GM18507 (cell line): ENCODE measurements at regions not wholly inside any gene's neighbourhood (a gene's known extent, or its start where the extent isn't known, plus 50 kb on each side); places are given as distances from the start of the nearest gene placed in this dataset.

Experiments used
- DNase-seq: peaks from one replicate; pipeline ENCODE4 v3.0.0; 2011; ENCODE audit warnings: low read depth; ENCODE audit not compliant: insufficient read length; ENCODE audit errors: extremely low spot score
- FAIRE-seq: peaks from 2 replicates; lab custom pipeline; 2011; peaks lifted over from hg19 to GRCh38; lab: Jason Lieb, UNC

DNA sequence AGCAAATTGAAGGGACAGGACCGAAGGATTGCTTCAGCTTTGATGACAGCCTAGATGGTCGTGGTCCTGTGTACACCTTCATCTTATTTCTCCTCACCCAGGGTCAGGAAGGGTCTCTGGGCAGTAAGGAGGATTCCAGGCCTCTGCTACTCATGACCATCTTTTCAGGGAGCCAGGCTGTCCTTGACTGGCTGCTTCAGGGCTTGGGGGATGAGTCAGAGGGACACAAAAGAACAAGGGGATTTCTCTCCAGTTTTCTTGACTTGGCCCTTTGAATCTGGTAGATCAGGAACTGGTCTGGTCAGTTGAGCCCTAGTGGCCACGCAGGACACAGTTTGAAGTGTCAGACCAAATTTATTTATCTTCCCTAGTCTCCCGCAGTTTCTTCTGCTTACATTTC is 402.1 kb upstream of the CHD6 start:
- DNase-seq (no peak), FAIRE-seq (no peak)

DNA sequence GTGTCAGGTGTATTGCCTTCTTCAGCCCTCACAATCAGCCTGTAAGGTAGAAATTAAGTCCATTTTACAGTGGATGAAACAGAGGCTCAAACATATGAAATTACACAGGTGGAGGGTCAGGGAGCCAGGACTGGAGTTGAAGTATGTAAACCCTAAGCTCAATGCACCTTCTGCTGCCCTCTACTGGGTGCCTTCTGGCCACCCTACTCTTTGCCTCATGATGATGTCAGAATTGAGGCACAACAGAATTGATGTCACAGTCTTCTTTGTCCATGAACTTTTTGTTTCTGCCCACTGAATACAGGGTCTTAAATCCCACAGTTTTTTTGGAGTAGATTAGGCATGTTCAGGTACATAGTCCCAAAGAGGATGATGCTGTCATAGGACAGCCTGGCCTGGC is 400.8 kb upstream of the CHD6 start:
- DNase-seq: no peak
- no peak for FAIRE-seq

DNA sequence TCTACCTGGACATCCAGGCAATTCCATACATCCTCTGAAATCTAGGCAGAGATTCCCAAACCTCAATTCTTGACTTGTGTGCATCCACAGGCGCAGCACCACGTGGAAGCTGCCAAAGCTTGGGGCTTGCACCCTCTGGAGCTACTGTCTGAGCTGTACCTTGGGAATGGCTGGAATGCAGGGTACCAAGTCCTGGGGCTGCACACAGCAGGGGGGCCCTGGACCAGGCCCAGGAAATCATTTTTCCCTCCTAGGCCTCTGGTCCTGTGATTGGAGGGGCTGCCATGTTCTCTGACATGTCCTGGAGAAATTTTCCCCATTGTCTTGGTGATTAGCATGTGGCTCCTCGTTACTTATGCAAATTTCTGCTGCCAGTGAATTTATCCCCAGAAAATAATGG is 391.9 kb upstream of the CHD6 start:
- DNase-seq (no peak), FAIRE-seq (no peak)

DNA sequence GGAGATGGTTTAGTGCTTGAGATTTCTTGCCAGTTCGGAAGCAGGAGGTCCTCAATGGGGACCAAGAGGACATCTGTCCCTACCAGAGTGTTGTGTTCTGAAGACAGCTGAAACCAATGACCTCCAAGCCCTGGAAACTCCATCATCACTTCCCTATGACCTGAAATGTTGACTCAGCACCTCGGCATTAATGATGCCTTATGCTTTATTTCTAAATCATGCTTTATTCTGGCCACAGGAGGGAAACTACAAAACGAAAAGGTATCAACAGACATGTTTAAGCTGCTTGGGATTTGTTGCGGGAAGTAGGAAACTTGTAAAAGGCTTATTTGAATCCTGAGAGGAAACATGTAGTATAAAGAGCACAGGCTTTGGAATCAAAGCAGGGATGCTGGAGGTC is 389.1 kb upstream of the CHD6 start:
- FAIRE-seq (no peak), DNase-seq (no peak)

DNA sequence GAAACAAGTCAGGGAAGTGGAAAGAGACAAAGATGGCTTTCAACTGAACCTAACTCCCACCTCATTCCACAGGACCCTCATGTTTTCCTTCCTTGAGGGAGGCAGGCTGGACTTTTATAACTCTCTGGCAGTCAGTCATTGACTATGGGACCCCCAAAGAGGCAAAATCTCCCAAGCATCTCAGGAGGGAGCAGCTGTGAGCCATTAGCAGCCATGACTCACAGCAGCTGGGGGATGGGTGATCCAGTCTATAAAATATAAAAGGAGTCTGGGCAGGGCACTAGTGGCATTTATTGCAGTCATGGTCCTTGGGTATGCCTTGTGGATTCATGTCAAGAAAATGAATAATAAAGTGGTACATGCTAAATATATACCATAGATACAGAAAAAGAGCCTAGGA is 387.0 kb upstream of the CHD6 start:
- DNase-seq (no peak), FAIRE-seq (no peak)

GRCh38 chr20:42003380-42003779 is 385.2 kb upstream of the CHD6 start:
- FAIRE-seq (no peak), DNase-seq (no peak)

GRCh38 chr20:41998539-41999341 is 380.6 kb upstream of the CHD6 start:
- DNase-seq (no peak), FAIRE-seq (no peak)

DNA sequence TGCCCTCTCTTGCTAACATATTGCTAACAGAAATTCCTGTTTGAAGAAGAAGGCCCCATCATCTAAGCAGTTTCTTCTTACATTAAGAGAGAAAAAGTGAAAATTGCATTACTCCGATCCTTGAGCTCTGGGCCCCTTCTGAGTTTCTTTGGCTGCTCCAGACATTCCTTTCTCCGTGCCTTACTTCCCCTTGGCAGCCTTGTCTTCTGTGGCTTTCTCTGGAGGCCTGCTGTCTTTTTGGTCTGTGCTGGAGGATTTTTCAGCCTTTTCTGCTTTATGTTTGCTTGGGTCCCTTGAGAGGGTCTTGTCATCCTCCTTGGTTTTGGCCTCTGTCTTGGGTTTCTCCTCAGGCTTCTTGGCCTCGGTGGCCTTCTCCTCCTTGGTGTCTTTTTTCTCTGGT is 378.8 kb upstream of the CHD6 start:
- DNase-seq (no peak), FAIRE-seq (no peak)

GRCh38 chr20:41992481-41992880 is 374.3 kb upstream of the CHD6 start:
- DNase-seq (no peak), FAIRE-seq (no peak)

- DNase-seq: no peak
- no peak for FAIRE-seq
Measured at GRCh38 chr20:41991412-41991811, 373.2 kb upstream of the CHD6 start.

DNA sequence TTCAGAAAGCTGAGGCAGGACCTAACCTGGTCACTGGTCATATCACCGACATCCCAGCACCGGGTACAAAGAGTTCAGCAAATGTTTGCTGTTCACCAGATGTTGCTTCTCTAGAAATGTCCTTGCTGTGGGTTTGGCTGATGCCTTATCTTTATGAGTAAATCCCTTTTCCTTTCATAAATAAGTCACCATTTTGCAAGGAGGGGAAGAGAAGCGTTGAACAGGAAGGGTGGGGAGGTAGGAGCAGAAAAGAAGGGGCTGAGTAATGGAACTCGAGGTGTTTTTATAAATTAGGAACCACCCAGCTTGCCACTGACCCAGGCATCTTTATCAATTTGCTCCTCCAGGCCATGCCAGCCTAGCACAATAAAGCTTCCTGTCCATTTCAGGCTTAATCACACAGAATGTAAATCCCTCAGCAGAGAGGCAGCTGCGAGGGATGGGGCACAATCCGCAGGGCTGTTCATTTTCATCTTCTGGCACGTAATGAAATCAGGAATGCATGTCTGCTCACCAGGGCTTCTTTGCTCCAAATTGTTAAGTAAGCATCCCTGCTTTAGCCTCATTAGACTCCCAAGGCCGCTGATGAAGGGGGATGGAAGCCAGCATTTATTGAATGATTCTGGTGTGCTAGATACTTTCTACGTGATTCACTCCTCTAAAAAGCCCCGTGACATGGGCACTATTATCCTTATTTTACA is 371.9 kb upstream of the CHD6 start:
- no peak for FAIRE-seq

GRCh38 chr20:41989039-41989679 is 371.0 kb upstream of the CHD6 start:
- DNase-seq: no peak
- FAIRE-seq: no peak

More for the DNA sequence above, 371.9 kb upstream of the CHD6 start:
- DNase-seq: no peak

- DNase-seq (no peak), FAIRE-seq (peak; percentile 24)
Measured at GRCh38 chr20:41984031-41984430, 365.9 kb upstream of the CHD6 start.

GRCh38 chr20:41983159-41983558 is 365.0 kb upstream of the CHD6 start:
- FAIRE-seq (no peak), DNase-seq (no peak)

DNA sequence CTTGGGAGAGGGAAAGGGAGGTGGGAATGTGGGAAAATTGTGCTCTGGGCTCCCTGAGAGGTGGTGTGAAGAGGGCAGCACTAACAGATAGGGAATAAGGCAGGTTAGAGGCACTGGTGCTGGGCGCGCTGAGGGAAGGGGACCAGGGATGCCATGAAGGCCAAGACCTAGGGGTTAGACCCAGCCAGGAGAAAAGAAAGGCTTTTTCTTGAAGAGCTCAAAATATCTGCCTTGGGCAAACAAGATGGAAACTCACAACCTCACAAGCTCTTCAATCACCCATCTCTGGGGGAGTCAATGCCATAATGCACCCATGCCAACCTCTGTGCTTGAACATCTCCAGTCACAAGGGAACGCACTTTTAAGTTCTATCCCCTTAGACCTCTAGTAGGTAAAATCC is 363.6 kb upstream of the CHD6 start:
- FAIRE-seq: no peak
- DNase-seq: no peak

DNA sequence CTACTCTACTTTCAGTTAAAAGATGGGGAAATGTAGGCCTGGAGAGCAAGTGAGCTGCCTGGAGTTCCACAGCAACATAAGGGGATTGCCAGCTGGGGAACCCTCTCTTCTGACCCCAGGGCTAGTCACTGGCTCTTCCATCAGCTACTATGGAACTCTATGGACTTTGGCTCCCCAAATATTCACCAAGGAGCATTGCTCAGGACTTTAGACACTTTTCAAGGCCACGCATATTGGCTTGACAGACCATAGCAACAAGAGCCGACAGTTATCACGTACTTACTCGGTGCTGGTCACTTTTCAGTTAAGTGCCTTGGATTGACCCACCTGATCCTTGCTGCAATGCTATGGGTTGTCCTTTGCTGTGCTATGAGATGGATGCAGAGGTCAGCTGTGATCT is 360.7 kb upstream of the CHD6 start:
- FAIRE-seq (no peak), DNase-seq (no peak)

DNA sequence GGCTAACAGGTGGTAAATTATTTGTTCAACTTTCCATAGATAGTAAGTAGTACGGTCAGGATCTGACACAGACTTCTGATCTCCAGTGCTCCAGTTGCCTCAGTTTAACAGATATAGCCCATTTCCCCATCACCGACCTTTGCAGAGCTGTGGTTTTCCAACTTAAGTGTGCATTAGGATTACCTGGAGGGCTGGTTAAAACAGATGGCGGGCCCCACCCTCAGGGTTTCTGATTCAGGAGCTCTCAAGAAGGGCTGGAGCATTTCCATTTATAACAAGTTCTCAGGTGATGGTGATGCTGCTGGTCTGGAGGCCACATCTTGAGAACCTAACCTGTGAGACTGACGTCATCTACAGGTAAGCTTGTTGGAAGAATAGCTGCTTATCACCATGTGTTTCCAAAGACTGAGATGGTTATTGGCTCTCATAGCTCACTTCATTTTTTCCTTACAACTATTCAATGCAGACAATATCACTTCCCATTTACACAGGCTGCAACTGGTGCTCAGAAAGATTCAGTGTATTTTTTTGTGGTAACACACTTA is 360.1 kb upstream of the CHD6 start:
- DNase-seq: no peak
- no peak for FAIRE-seq

DNA sequence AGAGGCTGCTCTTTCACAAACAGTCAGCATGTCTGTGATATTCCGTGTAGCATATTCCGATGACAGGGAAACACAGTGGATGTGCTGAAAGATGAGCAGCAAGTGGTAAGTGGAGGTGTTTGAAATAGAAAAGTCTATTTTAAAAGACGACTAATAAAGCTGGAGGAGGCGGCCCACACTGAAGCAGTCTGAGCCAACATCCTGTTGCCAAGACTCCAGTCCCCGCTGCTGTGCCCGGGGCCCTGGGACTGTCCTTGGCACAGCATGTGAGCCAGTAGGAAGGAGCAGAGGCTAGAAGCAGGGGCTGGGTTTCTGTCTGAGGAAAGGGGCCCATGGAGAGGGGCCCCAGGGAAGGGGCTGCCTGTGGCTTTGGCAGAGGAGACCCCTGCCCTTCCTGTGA is 351.5 kb upstream of the CHD6 start:
- FAIRE-seq (no peak), DNase-seq (no peak)

DNA sequence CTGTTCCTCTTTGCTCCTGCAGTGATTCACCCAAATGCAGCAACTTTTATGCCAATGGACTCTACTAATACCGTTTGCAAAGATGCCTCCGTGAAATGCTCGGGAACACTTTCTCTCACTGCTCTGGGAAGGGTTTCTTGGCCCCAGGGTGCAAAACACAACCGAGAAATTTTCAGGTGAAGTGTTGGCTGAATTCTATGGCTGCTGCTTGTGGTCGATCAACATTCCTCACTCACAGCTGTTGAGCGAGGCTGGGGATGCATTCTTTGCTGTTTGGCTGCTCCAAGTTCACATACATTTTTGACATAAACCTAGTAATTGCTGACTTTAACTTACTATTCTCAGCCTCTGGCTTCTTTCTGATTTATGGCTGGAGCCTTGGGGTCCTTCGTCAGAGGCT is 342.0 kb upstream of the CHD6 start:
- FAIRE-seq (no peak), DNase-seq (no peak)

GRCh38 chr20:41958391-41958790 is 340.2 kb upstream of the CHD6 start:
- no peak for DNase-seq
- peak; percentile 45 for FAIRE-seq
